H1 (cell line): ENCODE measurements at regions not wholly inside any gene's neighbourhood (a gene's known extent, or its start where the extent isn't known, plus 50 kb on each side); places are given as distances from the start of the nearest gene placed in this dataset.

Experiments used
- CTCF ChIA-PET: fragments of 300-600 bp; sonication (Branson Sonifier 250); formaldehyde crosslinking; loops from one replicate; lab custom pipeline; 2021; ENCODE audit not compliant: partially characterized antibody; lab: Charles Lee
- POLR2A ChIA-PET: fragments of 300-600 bp; sonication (Branson Sonifier 250); formaldehyde crosslinking; loops from one replicate; lab custom pipeline; 2021; ENCODE audit warnings: inconsistent platforms; ENCODE audit not compliant: partially characterized antibody; lab: Charles Lee
- DNase-seq, 2 experiments: peaks; one replicate each; pipeline versions ENCODE4 v3.0.0 to v3.0.0-alpha.2; 2010 to 2022; ENCODE audit warnings: low spot score in 2 of 2, low read depth in 1 of 2, mixed read lengths in 1 of 2
- FAIRE-seq: peaks from 2 replicates; lab custom pipeline; 2011; peaks lifted over from hg19 to GRCh38; lab: Jason Lieb, UNC
- H2AFZ ChIP-seq: 2 replicates; pipeline ENCODE4 v1.8.1; 2012; ENCODE audit warnings: low read length, inconsistent platforms
- H2AK5ac ChIP-seq: 2 replicates; pipeline ENCODE4 v1.6.1; 2013; ENCODE audit warnings: low read depth, low read length
- H2BK120ac ChIP-seq: replicated peaks from 2 replicates; pipeline ENCODE3; 2013; ENCODE audit warnings: low read depth, low read length, inconsistent platforms
- H2BK12ac ChIP-seq: 2 replicates; pipeline ENCODE4 v1.6.1; 2013; ENCODE audit warnings: low read depth, low read length
- H2BK15ac ChIP-seq: 2 replicates; pipeline ENCODE4 v1.6.1; 2013; ENCODE audit warnings: low read length
- H2BK20ac ChIP-seq: 2 replicates; pipeline ENCODE4 v1.6.1; 2013; ENCODE audit warnings: low read length
- H2BK5ac ChIP-seq: 2 replicates; pipeline ENCODE4 v1.6.1; 2013; ENCODE audit warnings: low read depth, low read length
- H3K14ac ChIP-seq: 2 replicates; pipeline ENCODE4 v1.6.1; 2013; ENCODE audit warnings: inconsistent platforms; ENCODE audit not compliant: insufficient read length
- H3K18ac ChIP-seq: 2 replicates; pipeline ENCODE4 v1.6.1; 2013; ENCODE audit warnings: low read length; ENCODE audit errors: extremely low read depth
- H3K23ac ChIP-seq: 2 replicates; pipeline ENCODE4 v1.6.1; 2013; ENCODE audit warnings: inconsistent platforms; ENCODE audit not compliant: insufficient read length
- H3K23me2 ChIP-seq: 2 replicates; pipeline ENCODE4 v1.6.1; 2013; ENCODE audit warnings: low read depth, low read length
- H3K27ac ChIP-seq: 2 replicates; pipeline ENCODE4 v1.6.1; 2011; ENCODE audit warnings: low read depth, low read length, inconsistent platforms
- H3K27me3 ChIP-seq, 4 experiments: replicated peaks in 1 of 4; 1 replicate in 1 of 4; 2 replicates in 3 of 4; pipeline versions ENCODE4 v1.6.1 to v1.8.1; 2011 to 2013; ENCODE audit warnings: low read length in 3 of 4, mild to moderate bottlenecking in 3 of 4, inconsistent platforms in 2 of 4, mixed read lengths in 2 of 4, moderate library complexity in 1 of 4; ENCODE audit not compliant: control insufficient read depth in 3 of 4, insufficient read depth in 3 of 4; ENCODE audit errors: extremely low read depth in 1 of 4
- H3K36me3 ChIP-seq, 4 experiments: 2 replicates each; pipeline versions ENCODE4 v1.6.1 to v1.8.1; 2011 to 2013; ENCODE audit warnings: mild to moderate bottlenecking in 4 of 4, low read length in 3 of 4, moderate library complexity in 2 of 4, control low read depth in 1 of 4, inconsistent platforms in 1 of 4; ENCODE audit not compliant: insufficient read depth in 4 of 4, control insufficient read depth in 2 of 4
- H3K4ac ChIP-seq: replicated peaks from 2 replicates; pipeline ENCODE3; 2013; ENCODE audit warnings: low read length, low read depth, mixed read lengths, inconsistent platforms; ENCODE audit not compliant: insufficient read length
- H3K4me1 ChIP-seq, 4 experiments: replicated peaks in 1 of 4; 1 replicate in 1 of 4; 2 replicates in 3 of 4; pipeline versions ENCODE4 v1.6.1 to v1.8.1; 2011 to 2013; ENCODE audit warnings: low read length in 3 of 4, inconsistent platforms in 2 of 4, mixed read lengths in 1 of 4; ENCODE audit not compliant: insufficient read depth in 4 of 4, control insufficient read depth in 3 of 4
- H3K4me2 ChIP-seq, 2 experiments: 2 replicates each; pipeline versions ENCODE4 v1.6.1 to v1.8.1; 2011 to 2013; ENCODE audit warnings: low read depth in 2 of 2, low read length in 2 of 2, control low read depth in 1 of 2, inconsistent platforms in 1 of 2, mild to moderate bottlenecking in 1 of 2; ENCODE audit not compliant: insufficient read depth in 1 of 2
- H3K4me3 ChIP-seq, 4 experiments: fragments of 200-600, 300-600 bp in 1 of 4; sonication (generic), shearing (Covaris generic), sonication (Bioruptor Twin) in 1 of 4; 2 replicates each; pipeline versions ENCODE4 v1.5.1 to v1.8.1; 2011 to 2016; ENCODE audit warnings: low read length in 4 of 4, low read depth in 3 of 4, control low read depth in 2 of 4, inconsistent platforms in 2 of 4, mild to moderate bottlenecking in 2 of 4, mixed read lengths in 1 of 4, moderate library complexity in 1 of 4; ENCODE audit not compliant: insufficient read depth in 2 of 4; ENCODE audit errors: extremely low read depth in 1 of 4
- H3K56ac ChIP-seq: replicated peaks from 2 replicates; pipeline ENCODE3; 2013; ENCODE audit warnings: low read depth, mild to moderate bottlenecking, mixed read lengths, low read length, inconsistent platforms; ENCODE audit not compliant: insufficient read length
- H3K79me1 ChIP-seq: 2 replicates; pipeline ENCODE4 v1.6.1; 2013; ENCODE audit warnings: low read depth, low read length, control low read depth
- H3K79me2 ChIP-seq, 2 experiments: 2 replicates each; pipeline versions ENCODE4 v1.6.1 to v1.8.1; 2012 to 2013; ENCODE audit warnings: low read length in 2 of 2, mild to moderate bottlenecking in 2 of 2, inconsistent platforms in 1 of 2; ENCODE audit not compliant: insufficient read depth in 2 of 2, control insufficient read depth in 1 of 2
- H3K9ac ChIP-seq, 4 experiments: replicated peaks in 1 of 4; 1 replicate in 1 of 4; 2 replicates in 3 of 4; pipeline versions ENCODE4 v1.6.1 to v1.8.1; 2011 to 2013; ENCODE audit warnings: low read depth in 3 of 4, low read length in 3 of 4, control low read depth in 2 of 4, mild to moderate bottlenecking in 2 of 4, moderate library complexity in 2 of 4, inconsistent platforms in 1 of 4; ENCODE audit errors: extremely low read depth in 1 of 4
- H3K9me3 ChIP-seq, 2 experiments: 2 replicates each; pipeline versions ENCODE4 v1.6.1 to v1.8.1; 2012 to 2013; ENCODE audit warnings: mild to moderate bottlenecking in 2 of 2, moderate library complexity in 2 of 2, control low read depth in 1 of 2, inconsistent platforms in 1 of 2, low read depth in 1 of 2, low read length in 1 of 2, mixed read lengths in 1 of 2; ENCODE audit not compliant: insufficient read depth in 2 of 2
- H4K20me1 ChIP-seq, 2 experiments: replicated peaks in 1 of 2; 2 replicates each; pipeline versions ENCODE3 to v1.8.1; 2011 to 2013; ENCODE audit warnings: inconsistent platforms in 2 of 2, low read length in 2 of 2, mild to moderate bottlenecking in 1 of 2; ENCODE audit not compliant: insufficient read depth in 2 of 2, control insufficient read depth in 1 of 2
- H4K5ac ChIP-seq: 2 replicates; pipeline ENCODE4 v1.6.1; 2013; ENCODE audit warnings: low read length, low read depth, mixed read lengths, inconsistent platforms; ENCODE audit not compliant: insufficient read length
- H4K8ac ChIP-seq: 2 replicates; pipeline ENCODE4 v1.8.0; 2013; ENCODE audit warnings: mild to moderate bottlenecking, moderate library complexity, low read length, inconsistent platforms; ENCODE audit not compliant: insufficient read depth; ENCODE audit errors: extremely low read depth
- H4K91ac ChIP-seq: replicated peaks from 2 replicates; pipeline ENCODE3; 2013; ENCODE audit warnings: low read length, mixed read lengths, inconsistent platforms; ENCODE audit not compliant: insufficient read length
- BACH1 ChIP-seq: IDR thresholded peaks from 2 replicates; pipeline ENCODE4 v1.6.1; 2012; ENCODE audit warnings: low read length, improper control_type of control experiment
- BRCA1 ChIP-seq: IDR thresholded peaks from 2 replicates; pipeline ENCODE4 v1.6.1; 2012; ENCODE audit warnings: low read depth, low read length, improper control_type of control experiment
- CBX8 ChIP-seq: fragments of 300-800, 300-1000 bp; sonication (generic); IDR thresholded peaks from 2 replicates; pipeline ENCODE4 v1.7.1; 2016; ENCODE audit warnings: low read depth, low read length, borderline replicate concordance
- CTCF ChIP-seq, 3 experiments: IDR thresholded peaks; 1 replicate in 2 of 3; 2 replicates in 1 of 3; pipeline versions ENCODE4 v1.5.1 to v1.6.1; 2011; ENCODE audit warnings: low read length in 3 of 3, mild to moderate bottlenecking in 3 of 3, inconsistent platforms in 2 of 3, low read depth in 1 of 3, moderate library complexity in 1 of 3; ENCODE audit not compliant: insufficient read depth in 1 of 3; ENCODE audit errors: control extremely low read depth in 1 of 3
- JUN ChIP-seq: IDR thresholded peaks from 2 replicates; pipeline ENCODE4 v1.6.1; 2011; ENCODE audit warnings: low read depth, mild to moderate bottlenecking, improper control_type of control experiment, low read length
- KDM1A ChIP-seq: fragments of 200-600, 300-600 bp; sonication (generic); IDR thresholded peaks from 2 replicates; pipeline ENCODE4 v1.7.1; 2016; ENCODE audit warnings: mild to moderate bottlenecking, low read length, borderline replicate concordance
- KDM5A ChIP-seq: fragments of 200-600 bp; IDR thresholded peaks from 2 replicates; pipeline ENCODE4 v1.7.1; 2012; ENCODE audit warnings: mild to moderate bottlenecking, low read length, inconsistent platforms, mixed read lengths
- MAFK ChIP-seq: IDR thresholded peaks from 2 replicates; pipeline ENCODE4 v1.6.1; 2012; ENCODE audit warnings: low read depth, mild to moderate bottlenecking, improper control_type of control experiment, low read length
- POU5F1 ChIP-seq: IDR thresholded peaks from 2 replicates; pipeline ENCODE4 v1.6.1; 2011; ENCODE audit warnings: low read depth, mild to moderate bottlenecking, low read length, moderate library complexity
- RBBP5 ChIP-seq: IDR thresholded peaks from 2 replicates; pipeline ENCODE4 v1.7.1; 2012; ENCODE audit warnings: low read depth, mild to moderate bottlenecking, inconsistent platforms, low read length, moderate library complexity, borderline replicate concordance
- SIX5 ChIP-seq: IDR thresholded peaks from 2 replicates; pipeline ENCODE4 v1.6.1; 2011; ENCODE audit warnings: mild to moderate bottlenecking, low read depth, low read length
- TBP ChIP-seq: IDR thresholded peaks from 2 replicates; pipeline ENCODE4 v1.6.1; 2011; ENCODE audit warnings: low read depth, low read length, improper control_type of control experiment
- WGBS, 2 experiments: shearing (Covaris generic) in 1 of 2; methylation state at CpG; one replicate each; pipeline versions ENCODE4 v1.1.6 to v1.1.7; 2013 to 2015; ENCODE audit warnings: low lambda C conversion rate in 2 of 2, mixed read lengths in 2 of 2, inconsistent platforms in 1 of 2, low coverage in 1 of 2, missing lambda C conversion rate in 1 of 2; ENCODE audit not compliant: insufficient replicate concordance in 2 of 2, insufficient coverage in 1 of 2, insufficient read length in 1 of 2; ENCODE audit errors: extremely low coverage in 1 of 2, missing lambda C conversion rate in 1 of 2; 5-methylcytosine and 5-hydroxymethylcytosine counted together

GRCh38 chr4:66328803-66329574 is 658.7 kb upstream of the EPHA5 start:
- DNase-seq (no peak), FAIRE-seq (no peak)
- Histone ChIP-seq H3K36me3 (no peaks in the 10 kb centered on the region), H2BK12ac (no peak overlapping the region), H3K27me3 (no peaks in the 10 kb centered on the region), H4K91ac (no peak overlapping the region), H2AFZ (no peak overlapping the region), H2BK5ac (no peak overlapping the region), H3K79me2 (no peaks in the 10 kb centered on the region), H3K4me3 (no peak overlapping the region), H3K79me1 (no peaks in the 10 kb centered on the region), H3K9ac (no peak overlapping the region), H3K23me2 (no peaks in the 10 kb centered on the region), H3K56ac (no peak overlapping the region), H3K4me1 (no peaks in the 10 kb centered on the region), H3K27ac (no peak overlapping the region), H2BK15ac (no peak overlapping the region), H2AK5ac (no peak overlapping the region), H3K9me3 (no peaks in the 10 kb centered on the region), H3K14ac (no peak overlapping the region), H3K18ac (no peak overlapping the region), H3K23ac (no peak overlapping the region), H3K4ac (no peak overlapping the region), H4K5ac (no peak overlapping the region), H3K4me2 (no peak overlapping the region), H4K8ac (no peak overlapping the region), H2BK20ac (no peak overlapping the region), H2BK120ac (no peak overlapping the region), H4K20me1 (no peaks in the 10 kb centered on the region)
- POLR2A ChIA-PET = interaction anchor here (0.6 kb wide), 1 partner anchor 664 kb away, joined by 3 read pairs; no protein-coding TSS in a partner anchor
- 80% methylated on average over 5 of the region's 5 CpGs; no CpG with 5 or more reads in 1 of the 2 experiments for whole genome bisulfite sequencing, 2 experiments
- CTCF ChIA-PET = no interaction called here
- TF ChIP-seq SIX5 (no peak), POU5F1 (no peak), RBBP5 (no peak), KDM1A (no peak), BACH1 (no peak), TBP (no peak), CTCF (IDR thresholded peaks at IDR 0.05; ENCODE audit: control extremely low read depth in 1 of 3, insufficient read depth in 1 of 3, low read depth in 1 of 3, low read length in 3 of 3) (no peak), KDM5A (no peak), JUN (no peak), CBX8 (no peak), BRCA1 (no peak), MAFK (no peak)
